ENCODE measurements at regions not wholly inside any gene's neighbourhood (a gene's known extent, or its start where the extent isn't known, plus 50 kb on each side); places are given as distances from the start of the nearest gene placed in this dataset.
A peak's percentile ranks its signal among the peaks of the same experiment; 100 is the strongest.
"Not testable (repeated sequence)": the region's sequence is repeated elsewhere in the genome, so short reads cannot be mapped to it uniquely, and the experiment has no call there.

- no peak for TF ChIP-seq CTCF (IDR thresholded peaks at IDR 0.05; ENCODE audit: low read depth, low read length, missing control alignments)
- no peak for DNase-seq (ENCODE audit: low read depth)
- no peak overlapping the region for H3K4me3 ChIP-seq (ENCODE audit: low read depth, low read length)
These were observed 116.0 kb downstream of the GPR63 start for GRCh38 chr6:96721227-96721626.

DNA sequence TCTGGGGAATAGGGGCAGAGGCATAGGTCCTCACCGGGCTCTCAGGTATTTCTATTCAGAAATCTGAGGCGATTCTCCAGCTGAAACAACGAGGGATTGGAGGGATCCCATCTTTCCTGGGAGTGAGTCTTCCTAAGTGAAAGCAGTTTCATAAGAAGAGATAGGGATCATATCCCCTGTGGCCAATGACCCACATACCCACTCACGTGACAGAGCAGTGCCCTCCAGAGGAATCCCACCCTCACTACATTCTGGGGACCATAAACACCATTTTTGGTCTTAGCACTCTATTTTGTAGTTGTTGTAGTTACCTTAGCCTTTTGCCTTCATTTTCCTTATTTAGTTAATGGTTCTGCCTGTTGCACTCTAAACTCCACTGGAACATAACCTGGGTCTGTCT, 121.1 kb downstream of the GPR63 start:
- DNase-seq (ENCODE audit: low read depth) = no peak
- TF ChIP-seq CTCF (IDR thresholded peaks at IDR 0.05; ENCODE audit: low read depth, low read length, missing control alignments) = peak; percentile 35
- no peak overlapping the region for H3K4me3 ChIP-seq (ENCODE audit: low read depth, low read length)

DNA sequence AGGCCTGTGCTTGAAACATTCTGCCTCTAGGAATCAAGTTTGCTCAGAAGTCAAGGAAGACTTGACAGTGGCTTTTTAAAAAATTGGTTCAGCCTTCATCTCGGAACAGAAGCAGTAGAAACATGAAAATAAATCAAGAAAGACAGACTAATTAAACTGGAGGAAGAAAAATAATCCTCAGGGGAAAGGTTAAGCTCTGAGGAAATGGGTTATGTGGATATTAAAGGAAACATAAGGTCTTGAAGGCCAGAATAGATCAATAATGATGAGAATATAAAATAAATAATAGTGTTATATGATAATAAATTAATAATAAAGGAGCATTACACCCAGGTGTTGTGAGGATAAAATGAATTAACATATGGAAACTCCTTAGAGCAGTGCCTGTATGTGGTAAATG, 121.7 kb downstream of the GPR63 start:
- no peak for DNase-seq (ENCODE audit: low read depth)
- H3K4me3 ChIP-seq (ENCODE audit: low read depth, low read length) = no peak overlapping the region
- TF ChIP-seq CTCF (IDR thresholded peaks at IDR 0.05; ENCODE audit: low read depth, low read length, missing control alignments) = no peak

- no peak overlapping the region for H3K4me3 ChIP-seq (ENCODE audit: low read depth, low read length)
- no peak for TF ChIP-seq CTCF (IDR thresholded peaks at IDR 0.05; ENCODE audit: low read depth, low read length, missing control alignments)
- no peak for DNase-seq (ENCODE audit: low read depth)
These were observed 132.6 kb downstream of the GPR63 start for GRCh38 chr6:96704713-96705112.

DNA sequence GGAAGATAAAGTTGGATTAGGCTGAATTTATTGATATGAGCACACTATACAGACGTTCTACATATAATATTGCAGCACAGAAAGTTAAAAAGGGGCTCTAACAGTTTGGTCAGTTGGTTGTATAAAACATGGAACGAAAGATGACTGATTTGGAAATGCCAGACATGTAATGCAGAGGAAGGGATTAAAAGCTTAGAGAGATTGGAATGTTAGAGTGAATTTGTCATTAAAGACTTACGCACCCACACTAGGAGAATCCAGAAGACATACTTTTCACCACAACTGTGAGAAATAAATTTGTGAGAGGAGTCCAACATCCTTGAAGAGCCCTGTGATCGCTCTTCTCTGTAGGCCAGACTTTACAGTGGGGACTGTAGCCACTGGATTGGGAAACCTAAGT, 134.7 kb downstream of the GPR63 start:
- TF ChIP-seq CTCF (IDR thresholded peaks at IDR 0.05; ENCODE audit: low read depth, low read length, missing control alignments) = no peak
- DNase-seq (ENCODE audit: low read depth) = no peak

DNA sequence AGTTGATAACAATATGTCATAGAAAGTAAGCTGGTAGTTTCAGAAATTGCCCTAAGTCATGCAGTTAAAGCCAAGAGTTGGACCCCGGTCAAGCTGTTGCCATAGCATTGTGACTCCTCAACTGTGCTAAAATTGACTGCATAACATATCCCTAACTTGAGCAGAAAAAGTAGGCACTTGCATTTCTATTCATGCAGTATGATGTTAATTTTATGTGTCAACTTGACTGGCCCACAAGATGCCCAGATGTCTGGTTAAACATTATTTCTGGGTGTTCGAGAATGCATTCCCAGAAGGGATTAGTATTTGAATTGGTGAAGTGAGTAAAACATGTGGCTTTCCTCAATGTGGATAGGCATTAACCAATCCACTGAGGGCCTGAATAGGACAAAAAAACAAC, 136.4 kb downstream of the GPR63 start:
- no peak for TF ChIP-seq CTCF (IDR thresholded peaks at IDR 0.05; ENCODE audit: low read depth, low read length, missing control alignments)
- DNase-seq (ENCODE audit: low read depth) = no peak

More for the DNA sequence above, 134.7 kb downstream of the GPR63 start:
- no peak overlapping the region for H3K4me3 ChIP-seq (ENCODE audit: low read depth, low read length)

GRCh38 chr6:96694429-96694828, 131.5 kb downstream of the FHL5 start:
- not testable (repeated sequence) for H3K4me3 ChIP-seq (ENCODE audit: low read depth, low read length); DNase-seq (ENCODE audit: low read depth)

More for the DNA sequence above, 136.4 kb downstream of the GPR63 start:
- no peak overlapping the region for H3K4me3 ChIP-seq (ENCODE audit: low read depth, low read length)

DNA sequence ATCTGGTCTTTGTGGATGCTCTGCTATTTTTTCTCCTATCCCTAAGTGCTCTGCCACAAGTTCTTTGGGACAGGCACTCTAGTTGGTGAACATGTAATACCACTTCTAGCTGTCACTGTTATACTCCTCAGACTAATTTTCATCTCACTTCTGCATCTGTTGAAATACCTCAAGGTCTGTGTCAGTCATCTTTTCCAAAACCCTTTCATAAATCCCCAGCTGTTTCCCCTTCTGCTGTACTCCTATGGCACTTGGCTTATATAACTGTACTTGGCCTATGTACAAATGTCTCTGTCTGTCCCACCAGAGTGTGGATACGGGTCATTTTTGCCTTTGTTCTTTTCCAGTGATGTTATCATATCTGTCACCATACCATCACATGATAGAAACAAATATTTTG, 124.2 kb downstream of the FHL5 start:
- DNase-seq (ENCODE audit: low read depth) = no peak
- no peak overlapping the region for H3K4me3 ChIP-seq (ENCODE audit: low read depth, low read length)
- no peak for TF ChIP-seq CTCF (IDR thresholded peaks at IDR 0.05; ENCODE audit: low read depth, low read length, missing control alignments)

Measured in GM12864 (cell line).